ENCODE measurements at regions not wholly inside any gene's neighbourhood (a gene's known extent, or its start where the extent isn't known, plus 50 kb on each side); places are given as distances from the start of the nearest gene placed in this dataset.

- no peak for TF ChIP-seq HBP1 (CRISPR knock-in tag; IDR thresholded peaks at IDR 0.05; ENCODE audit: low read depth)
- TF ChIP-seq RBM39 (IDR thresholded peaks at IDR 0.05; ENCODE audit: low read depth, low read length, poor library complexity, severe bottlenecking), result no peak
- no peak for TF ChIP-seq TEF (CRISPR knock-in tag; IDR thresholded peaks at IDR 0.05)
- no peak for TF ChIP-seq MIER2 (CRISPR knock-in tag; IDR thresholded peaks at IDR 0.05)
- TF ChIP-seq MXD3 (CRISPR knock-in tag; IDR thresholded peaks at IDR 0.05), result peak; percentile 54; the same call in 1 of the 2 replicates
- no peak for TF ChIP-seq NCOA5 (CRISPR knock-in tag; IDR thresholded peaks at IDR 0.05)
- no peak for TF ChIP-seq FOXK2 (IDR thresholded peaks at IDR 0.05)
- TF ChIP-seq PBX2 (CRISPR knock-in tag; IDR thresholded peaks at IDR 0.05), result peak; percentile 64; the same call in 1 of the 2 replicates
- TF ChIP-seq DRAP1 (CRISPR knock-in tag; IDR thresholded peaks at IDR 0.05), result peak; percentile 25
- no peak for TF ChIP-seq ARID2 (CRISPR knock-in tag; IDR thresholded peaks at IDR 0.05; ENCODE audit: borderline replicate concordance)
- TF ChIP-seq DMAP1 (CRISPR knock-in tag; IDR thresholded peaks at IDR 0.05), result peak; percentile 23; the same call in 1 of the 2 replicates
- no peak for TF ChIP-seq ZNF562 (CRISPR knock-in tag; IDR thresholded peaks at IDR 0.05; ENCODE audit: borderline replicate concordance)
- no peak for TF ChIP-seq ZNF558 (CRISPR knock-in tag; IDR thresholded peaks at IDR 0.05; ENCODE audit: borderline replicate concordance)
- no peak for TF ChIP-seq EHMT2 (IDR thresholded peaks at IDR 0.05; ENCODE audit: borderline replicate concordance, low read depth, low read length)
- peak; percentile 63; the same call in 1 of the 2 replicates for TF ChIP-seq ZBTB37 (CRISPR knock-in tag; IDR thresholded peaks at IDR 0.05)
- no peak for TF ChIP-seq TCF12 (IDR thresholded peaks at IDR 0.05)
- TF ChIP-seq TCF12 (CRISPR knock-in tag; IDR thresholded peaks at IDR 0.05), result peak; percentile 88
- TF ChIP-seq ZNF737 (CRISPR knock-in tag; IDR thresholded peaks at IDR 0.05; ENCODE audit: borderline replicate concordance), result no peak
- TF ChIP-seq CREM (IDR thresholded peaks at IDR 0.05), result 0 out of 2 replicates have a peak, but pooled peaks have one; percentile 34
- no peak for TF ChIP-seq CREM (CRISPR knock-in tag; IDR thresholded peaks at IDR 0.05)
- no peak for TF ChIP-seq ZNF660 (CRISPR knock-in tag; IDR thresholded peaks at IDR 0.05; ENCODE audit: borderline replicate concordance, low read depth)
- no peak for TF ChIP-seq SMARCE1 (IDR thresholded peaks at IDR 0.05; ENCODE audit: borderline replicate concordance)
- TF ChIP-seq ZNF343 (CRISPR knock-in tag; IDR thresholded peaks at IDR 0.05), result peak; percentile 61; the same call in 1 of the 2 replicates
- TF ChIP-seq ISL2 (CRISPR knock-in tag; IDR thresholded peaks at IDR 0.05), result peak; percentile 84
- TF ChIP-seq SP4 (CRISPR knock-in tag; IDR thresholded peaks at IDR 0.05), result peak; percentile 32; the same call in 1 of the 2 replicates
These were observed 105.6 kb downstream of the HNRNPLL start (continued) for GRCh38 chr2:38496927-38497669.
